SK-N-SH treated with all-trans-retinoic acid at 6 μM for 48 hours (cell line): ENCODE measurements at regions not wholly inside any gene's neighbourhood (a gene's known extent, or its start where the extent isn't known, plus 50 kb on each side); places are given as distances from the start of the nearest gene placed in this dataset.

Experiments used
- CREB5 ChIP-seq: fragments of 250-450 bp; sonication (Bioruptor Pico); IDR thresholded peaks from 2 replicates; pipeline ENCODE4 v1.5.1; 2020; ENCODE audit warnings: low read depth, mild to moderate bottlenecking, moderate library complexity
- GLIS3 ChIP-seq: fragments of 250-450 bp; sonication (Bioruptor Pico); IDR thresholded peaks from 2 replicates; pipeline ENCODE4 v1.5.0; 2020; ENCODE audit warnings: mild to moderate bottlenecking, moderate library complexity
- OSR1 ChIP-seq: fragments of 250-450 bp; sonication (Bioruptor Pico); IDR thresholded peaks from 2 replicates; pipeline ENCODE4 v1.8.0; 2022; ENCODE audit warnings: moderate library complexity, mild to moderate bottlenecking, inconsistent platforms
- POU6F1 ChIP-seq: fragments of 250-450 bp; sonication (Bioruptor Pico); IDR thresholded peaks from 2 replicates; pipeline ENCODE4 v1.8.0; 2021; ENCODE audit warnings: low read depth, mild to moderate bottlenecking, moderate library complexity, borderline replicate concordance
- SNAI2 ChIP-seq: fragments of 250-450 bp; sonication (Bioruptor Pico); IDR thresholded peaks from 2 replicates; pipeline ENCODE4 v1.5.0; 2020; ENCODE audit warnings: mild to moderate bottlenecking, moderate library complexity
- ZC3H10 ChIP-seq: fragments of 250-450 bp; sonication (Bioruptor Pico); IDR thresholded peaks from 2 replicates; pipeline ENCODE4 v1.5.1; 2021; ENCODE audit warnings: mild to moderate bottlenecking, moderate library complexity
- ZFP30 ChIP-seq: fragments of 450-650 bp; formaldehyde crosslinking; IDR thresholded peaks from 2 replicates; pipeline ENCODE4 v1.5.0; 2022; ENCODE audit warnings: mild to moderate bottlenecking, moderate library complexity
- ZNF70 ChIP-seq: fragments of 450-650 bp; formaldehyde crosslinking; IDR thresholded peaks from 2 replicates; pipeline ENCODE4 v1.5.0; 2020; ENCODE audit warnings: mild to moderate bottlenecking, moderate library complexity

GRCh38 chr11:70614034-70614681, 215.8 kb downstream of the CTTN start:
- no peak for TF ChIP-seq ZFP30 (CRISPR knock-in tag)
- TF ChIP-seq ZNF70: no peak
- TF ChIP-seq ZC3H10 (CRISPR knock-in tag): no peak
- TF ChIP-seq POU6F1 (CRISPR knock-in tag): no peak
- TF ChIP-seq OSR1 (CRISPR knock-in tag): no peak
- no peak for TF ChIP-seq SNAI2
- no peak for TF ChIP-seq GLIS3
- no peak for TF ChIP-seq CREB5 (CRISPR knock-in tag)
